ENCODE measurements at regions not wholly inside any gene's neighbourhood (a gene's known extent, or its start where the extent isn't known, plus 50 kb on each side); places are given as distances from the start of the nearest gene placed in this dataset.

DNA sequence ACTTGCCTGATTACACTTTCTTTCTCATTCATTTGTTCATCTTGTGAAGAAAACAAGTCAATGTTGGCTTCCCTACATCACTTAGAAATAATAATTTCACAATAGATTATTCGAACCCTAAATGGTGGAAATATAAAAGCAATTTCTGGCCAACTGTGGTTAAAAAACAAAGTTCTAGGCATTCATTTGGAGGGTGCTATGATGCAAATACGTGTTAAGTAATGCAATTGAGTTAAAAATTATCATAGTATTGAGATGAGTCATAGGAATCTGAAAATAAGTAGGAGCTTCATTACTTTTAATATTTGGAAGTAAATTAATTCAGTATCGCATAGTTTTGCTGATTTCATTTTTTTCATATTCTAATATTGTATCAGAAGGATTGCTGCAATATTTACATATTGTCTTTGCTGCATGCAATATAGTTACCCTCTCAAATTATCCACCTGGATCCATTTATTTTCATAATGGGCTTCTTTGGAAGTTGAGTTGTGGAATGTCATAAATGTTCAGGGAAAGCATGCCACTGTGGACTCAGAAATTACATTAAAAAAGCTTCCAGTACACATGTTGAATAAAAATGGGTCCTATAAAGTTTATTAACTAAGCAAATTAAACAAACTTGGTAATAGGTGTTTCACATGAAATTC is 647.7 kb upstream of the WWC1 start:
- no peak for DNase-seq (ENCODE audit: low spot score in 2 of 2)

DNA sequence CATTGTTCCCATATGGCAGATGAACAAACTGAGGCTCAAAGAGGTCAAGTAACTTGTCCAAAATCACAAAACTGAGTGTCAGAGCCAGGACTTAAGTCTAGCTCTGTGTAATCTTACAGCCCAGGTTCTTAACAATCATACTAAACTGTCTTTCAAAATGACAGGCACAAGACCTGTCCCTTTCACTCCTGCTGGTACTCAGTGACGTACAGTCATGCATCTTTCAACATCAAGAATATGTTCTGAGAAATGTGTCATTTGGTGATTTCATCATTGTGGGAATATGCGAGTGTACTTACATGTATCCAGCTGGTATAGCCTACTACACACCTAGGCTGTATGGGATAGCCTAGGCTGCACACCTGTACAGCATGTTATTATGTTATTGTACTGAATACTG is 646.8 kb upstream of the WWC1 start:
- FAIRE-seq: no peak
- DNase-seq (ENCODE audit: low spot score in 2 of 2): no peak

More for the DNA sequence above, 647.7 kb upstream of the WWC1 start:
- no peak for FAIRE-seq

DNA sequence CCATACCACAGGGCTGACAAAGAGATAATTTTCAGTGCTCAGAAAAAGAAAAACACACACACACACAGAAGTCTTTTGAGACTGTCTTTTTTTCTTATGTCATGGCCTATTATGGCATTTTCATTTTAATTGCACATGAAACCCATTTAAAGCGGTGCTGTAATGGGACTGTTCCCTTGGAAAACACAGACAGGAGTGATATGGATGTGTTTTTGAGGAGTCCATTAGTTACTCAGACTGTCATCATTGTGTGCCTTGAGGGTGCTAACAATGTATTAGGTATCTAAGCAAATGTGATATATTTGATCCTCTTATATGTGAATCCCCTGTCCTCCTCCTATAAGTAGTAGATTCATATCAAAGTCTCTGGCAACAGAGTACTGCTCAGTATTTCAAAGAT is 642.0 kb upstream of the WWC1 start:
- DNase-seq (ENCODE audit: low spot score in 2 of 2): no peak
- FAIRE-seq: no peak

DNA sequence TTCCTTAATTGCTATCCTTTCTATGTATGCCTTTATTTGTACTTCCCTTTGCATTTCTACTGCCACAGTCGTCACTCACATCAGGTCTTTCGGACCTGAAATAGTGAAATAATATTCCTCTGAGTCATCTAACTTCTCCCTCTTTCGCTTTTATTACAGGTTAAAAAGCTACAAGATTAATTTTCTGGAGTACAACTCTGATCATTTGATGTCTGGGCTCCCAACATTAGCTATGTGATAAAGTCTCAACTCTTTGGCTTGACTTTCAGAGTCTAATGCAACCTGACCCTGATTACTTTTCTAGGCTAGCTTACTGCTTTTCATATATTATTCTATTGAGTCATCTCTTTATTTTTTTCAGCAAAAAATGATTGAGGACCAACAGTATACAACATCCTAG is 638.8 kb upstream of the WWC1 start:
- FAIRE-seq: no peak
- DNase-seq (ENCODE audit: low spot score in 2 of 2): no peak

DNA sequence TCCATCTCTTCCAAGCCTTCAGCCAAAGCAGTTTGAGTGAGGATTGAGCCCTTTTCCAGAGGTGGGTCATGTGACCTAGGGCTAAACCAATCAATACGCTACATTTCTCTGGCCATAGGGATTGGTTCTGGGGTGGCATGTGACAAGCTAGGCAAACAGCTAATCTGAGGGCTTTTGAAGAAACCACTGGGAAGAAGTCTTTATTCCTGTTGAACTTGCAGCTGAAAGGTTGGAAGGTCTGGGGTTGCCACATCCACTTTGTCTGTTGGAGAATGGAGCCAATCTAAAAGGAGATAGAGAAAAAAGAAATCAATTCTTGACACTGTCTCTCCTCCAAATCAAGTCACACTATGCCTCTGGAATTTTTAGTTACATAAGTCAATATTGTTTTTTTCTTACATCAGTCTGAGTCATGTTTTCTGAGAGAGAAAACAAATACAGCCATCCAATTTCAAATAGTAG is 637.8 kb upstream of the WWC1 start:
- FAIRE-seq: no peak
- no peak for DNase-seq (ENCODE audit: low spot score in 2 of 2)

DNA sequence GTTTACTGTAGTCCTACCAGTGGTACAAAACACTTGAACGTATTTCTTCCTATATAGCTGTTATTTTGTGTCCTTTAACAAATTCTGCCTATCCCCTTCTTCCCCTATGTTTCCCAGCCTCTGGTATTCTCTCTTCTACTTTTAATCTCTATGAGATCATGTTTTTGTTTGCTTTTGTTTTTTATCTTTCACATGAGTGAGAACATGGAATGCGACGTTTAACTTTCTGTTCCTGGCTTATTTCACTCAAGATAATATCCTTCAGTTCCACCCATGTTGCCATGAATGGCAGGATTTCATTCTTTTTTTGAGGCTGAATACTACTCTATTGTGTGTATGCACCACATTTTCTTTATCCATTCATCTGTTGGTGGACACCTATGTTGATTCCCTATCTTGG is 634.4 kb upstream of the WWC1 start:
- DNase-seq (ENCODE audit: low spot score in 2 of 2) (no peak), FAIRE-seq (no peak)

DNA sequence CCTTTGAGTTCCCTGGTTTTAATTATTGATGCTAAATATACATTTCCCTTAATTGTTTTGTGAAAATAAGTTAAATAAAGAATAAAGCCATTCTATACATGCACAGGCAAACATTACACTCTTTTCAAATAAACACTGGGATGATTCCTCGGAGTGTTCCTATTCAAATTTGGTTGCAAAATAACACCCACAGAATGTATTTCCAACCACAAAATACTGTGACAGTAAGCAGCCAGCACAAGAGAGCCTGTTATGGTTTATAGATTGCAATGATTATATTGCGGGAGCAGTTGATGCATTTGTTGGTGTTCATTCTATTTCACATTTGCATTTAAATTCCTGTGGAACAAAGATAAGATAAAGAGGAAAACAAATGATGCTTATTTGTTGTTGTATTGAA is 632.6 kb upstream of the WWC1 start:
- FAIRE-seq (no peak), DNase-seq (ENCODE audit: low spot score in 2 of 2) (no peak)

DNA sequence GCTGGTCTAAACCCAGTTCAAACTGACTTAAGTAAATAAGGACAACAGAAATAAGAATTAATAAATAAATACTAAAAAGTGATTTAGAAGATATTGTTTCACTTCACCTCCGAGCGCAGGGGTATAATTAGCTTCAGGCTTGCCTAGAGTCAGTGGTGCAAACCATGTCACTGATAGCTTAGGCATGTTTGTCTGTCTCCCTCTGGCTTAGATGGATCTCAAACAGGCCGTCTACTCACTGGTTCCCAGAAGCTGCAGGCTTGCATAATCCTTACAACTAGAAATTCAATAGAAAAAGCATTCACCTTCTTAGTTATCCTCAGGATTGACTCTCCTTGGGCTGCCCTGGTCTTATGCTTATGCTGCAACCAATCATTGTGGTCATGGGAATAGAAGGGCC is 629.8 kb upstream of the WWC1 start:
- no peak for FAIRE-seq

DNA sequence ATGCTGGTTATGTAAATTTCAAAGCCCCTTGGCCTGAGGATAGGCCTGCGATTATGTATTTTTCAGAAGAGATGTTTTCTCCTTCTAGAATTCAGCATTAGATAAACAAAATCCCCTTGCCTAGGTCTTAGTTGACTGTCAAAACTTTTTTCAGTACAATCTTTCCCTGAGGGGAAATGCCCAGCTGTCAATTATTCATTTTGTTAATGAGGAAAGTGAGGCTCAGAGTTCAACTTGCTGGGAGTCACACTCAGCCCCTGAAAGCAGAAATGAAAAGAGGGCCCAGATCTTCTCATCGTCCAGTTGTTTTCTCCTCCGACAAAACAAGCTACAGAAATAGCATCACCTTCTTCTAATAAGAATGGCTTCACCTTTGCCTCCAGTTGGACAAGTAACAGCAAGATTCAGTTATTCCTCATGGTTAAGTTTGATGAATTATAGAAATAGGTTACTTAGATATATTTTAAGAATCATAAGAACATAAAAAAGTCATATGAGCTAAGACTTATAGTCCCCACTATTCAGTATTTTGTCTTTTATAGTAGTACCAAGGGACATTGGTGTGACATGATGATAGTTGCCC is 627.1 kb upstream of the WWC1 start:
- FAIRE-seq: no peak

More for the DNA sequence above, 629.8 kb upstream of the WWC1 start:
- no peak for DNase-seq (ENCODE audit: low spot score in 2 of 2)

DNA sequence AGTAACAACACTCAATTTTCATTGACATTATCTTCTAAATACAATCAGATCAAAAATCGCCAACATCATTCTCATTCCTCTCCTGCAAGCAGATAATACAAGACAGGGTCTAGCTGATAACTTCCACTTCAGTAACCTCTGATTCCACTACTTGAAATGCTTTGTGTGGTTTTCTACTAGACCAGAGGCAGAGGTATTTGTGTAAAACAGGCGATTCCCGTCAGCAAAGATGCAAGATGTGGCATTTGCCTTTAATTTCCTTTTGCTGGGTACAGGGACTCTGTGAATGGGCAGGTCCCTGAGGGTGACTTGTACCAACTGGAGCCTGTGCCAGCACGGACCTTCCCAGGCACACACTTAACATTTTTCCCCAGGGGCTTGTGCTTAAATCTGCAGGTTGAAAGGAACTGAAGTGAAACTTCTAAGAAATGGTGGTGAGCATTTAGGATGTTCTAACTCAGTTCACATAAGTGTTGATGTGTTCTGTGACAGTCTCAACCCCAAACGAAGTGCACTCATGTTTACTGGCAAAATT is 625.5 kb upstream of the WWC1 start:
- no peak for FAIRE-seq
- DNase-seq (ENCODE audit: low spot score in 2 of 2): no peak

More for the DNA sequence above, 627.1 kb upstream of the WWC1 start:
- no peak for DNase-seq (ENCODE audit: low spot score in 2 of 2)

DNA sequence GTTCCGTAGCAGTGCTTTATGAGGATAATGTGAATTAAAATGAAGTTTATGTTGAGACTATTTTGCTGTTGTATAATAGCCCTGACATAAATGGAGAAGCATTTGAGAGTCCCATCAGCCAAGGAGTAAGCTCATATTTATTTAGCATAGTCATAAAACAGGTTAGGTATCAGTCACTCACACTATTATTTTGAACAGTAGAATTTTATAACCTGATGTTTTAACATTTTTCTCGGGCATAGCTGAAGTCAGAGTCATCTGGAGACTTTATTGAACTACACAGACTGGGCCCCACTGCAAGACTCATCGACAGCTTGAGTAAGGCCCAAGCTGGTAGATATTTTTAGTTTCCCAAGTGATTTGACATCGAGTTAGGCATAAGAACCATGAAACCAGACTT is 620.3 kb upstream of the WWC1 start:
- DNase-seq (ENCODE audit: low spot score in 2 of 2) (no peak), FAIRE-seq (no peak)

DNA sequence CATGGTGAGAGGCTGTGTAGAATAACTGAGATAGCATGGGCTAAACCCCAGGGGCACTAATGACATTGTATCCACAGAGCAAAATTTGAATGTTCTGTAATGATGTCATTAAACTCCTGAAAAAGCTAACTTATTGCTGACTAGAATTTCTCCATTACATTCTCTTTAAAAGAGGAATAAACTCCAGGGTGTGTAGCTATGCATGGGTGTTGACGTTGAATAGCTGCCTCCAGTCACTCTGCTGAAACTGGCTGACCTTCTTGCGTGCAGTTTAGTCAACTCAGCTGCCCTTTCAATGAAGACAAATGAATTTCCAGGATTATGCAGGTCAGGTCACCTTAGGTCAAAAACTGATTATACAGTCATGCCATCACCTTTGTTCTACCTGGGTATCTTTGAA is 617.5 kb upstream of the WWC1 start:
- DNase-seq (ENCODE audit: low spot score in 2 of 2): no peak
- FAIRE-seq: no peak

DNA sequence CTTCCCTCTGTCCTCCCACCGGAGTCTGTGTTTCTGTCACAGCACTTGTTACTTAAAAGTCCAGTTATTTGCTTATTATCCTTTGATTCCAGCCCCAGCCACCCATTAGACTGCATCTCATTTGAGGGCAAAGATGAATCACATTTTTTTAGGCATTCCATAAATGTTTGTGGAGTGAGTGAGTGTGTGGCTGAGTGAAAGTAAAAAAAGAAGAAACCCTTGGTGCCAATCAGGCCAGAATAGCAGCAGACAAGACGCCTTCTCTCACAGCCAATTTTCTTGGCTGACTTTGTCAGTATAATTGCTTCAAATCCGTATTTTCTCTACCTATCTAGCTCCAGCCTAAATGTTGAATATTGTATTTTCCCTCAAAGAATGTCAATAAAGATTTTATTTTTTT is 613.0 kb upstream of the WWC1 start:
- no peak for FAIRE-seq

DNA sequence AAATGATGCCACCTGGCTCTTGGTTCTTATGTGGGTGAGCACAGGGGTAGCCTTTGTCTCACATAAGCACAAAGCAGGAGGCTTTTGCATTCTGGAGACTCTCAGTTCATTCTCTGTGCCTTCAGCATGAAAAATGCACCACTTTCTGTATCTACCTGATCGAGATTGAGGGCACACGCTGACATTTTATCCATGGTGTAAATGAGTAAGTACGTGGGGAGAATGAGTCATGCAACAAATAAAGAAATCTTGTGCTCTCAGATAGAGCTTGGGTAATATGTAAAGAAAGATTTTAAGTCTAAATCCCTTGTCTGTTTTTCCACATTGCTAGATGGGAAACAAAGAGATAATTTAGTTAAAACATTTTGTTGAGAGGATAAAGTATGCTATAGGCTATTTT is 607.2 kb upstream of the WWC1 start:
- DNase-seq (ENCODE audit: low spot score in 2 of 2) (no peak), FAIRE-seq (no peak)

More for the DNA sequence above, 613.0 kb upstream of the WWC1 start:
- DNase-seq (ENCODE audit: low spot score in 2 of 2): no peak

DNA sequence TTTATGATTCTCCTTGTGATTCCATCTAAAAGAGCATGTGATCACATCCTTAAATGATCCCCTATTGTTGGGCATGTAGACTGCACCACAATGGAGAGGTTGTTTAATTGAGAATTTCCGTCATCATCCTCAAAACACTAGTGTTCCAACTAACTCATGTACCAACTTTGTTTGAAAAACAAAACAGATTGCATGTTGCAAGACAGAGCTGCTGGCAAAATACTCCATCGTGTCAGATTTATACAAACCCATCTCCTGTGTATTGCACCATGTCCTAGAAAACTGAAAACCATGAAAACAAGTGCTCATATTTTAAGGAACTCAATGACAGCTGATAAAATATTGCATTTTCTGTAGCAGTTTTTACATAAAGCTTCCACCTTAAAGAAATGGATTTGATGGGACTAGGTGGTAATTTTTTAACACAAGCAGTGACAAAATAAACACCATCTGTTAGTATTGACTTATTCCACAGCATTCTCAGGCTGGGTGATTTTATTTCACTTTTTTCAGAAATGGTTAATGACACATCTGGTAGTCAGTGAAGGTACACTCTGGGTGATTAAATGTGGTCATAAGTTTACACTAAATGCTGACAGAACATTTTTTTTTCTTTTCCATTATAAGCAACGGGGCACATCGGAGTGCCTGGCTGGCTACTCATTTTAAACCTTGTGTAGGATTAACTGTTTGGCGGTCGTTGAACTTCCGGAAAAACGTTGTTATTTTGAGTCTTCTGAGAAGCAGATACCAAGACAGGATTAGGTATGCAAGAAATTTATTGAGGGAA is 602.9 kb upstream of the WWC1 start:
- DNase-seq (ENCODE audit: low spot score in 2 of 2): no peak

DNA sequence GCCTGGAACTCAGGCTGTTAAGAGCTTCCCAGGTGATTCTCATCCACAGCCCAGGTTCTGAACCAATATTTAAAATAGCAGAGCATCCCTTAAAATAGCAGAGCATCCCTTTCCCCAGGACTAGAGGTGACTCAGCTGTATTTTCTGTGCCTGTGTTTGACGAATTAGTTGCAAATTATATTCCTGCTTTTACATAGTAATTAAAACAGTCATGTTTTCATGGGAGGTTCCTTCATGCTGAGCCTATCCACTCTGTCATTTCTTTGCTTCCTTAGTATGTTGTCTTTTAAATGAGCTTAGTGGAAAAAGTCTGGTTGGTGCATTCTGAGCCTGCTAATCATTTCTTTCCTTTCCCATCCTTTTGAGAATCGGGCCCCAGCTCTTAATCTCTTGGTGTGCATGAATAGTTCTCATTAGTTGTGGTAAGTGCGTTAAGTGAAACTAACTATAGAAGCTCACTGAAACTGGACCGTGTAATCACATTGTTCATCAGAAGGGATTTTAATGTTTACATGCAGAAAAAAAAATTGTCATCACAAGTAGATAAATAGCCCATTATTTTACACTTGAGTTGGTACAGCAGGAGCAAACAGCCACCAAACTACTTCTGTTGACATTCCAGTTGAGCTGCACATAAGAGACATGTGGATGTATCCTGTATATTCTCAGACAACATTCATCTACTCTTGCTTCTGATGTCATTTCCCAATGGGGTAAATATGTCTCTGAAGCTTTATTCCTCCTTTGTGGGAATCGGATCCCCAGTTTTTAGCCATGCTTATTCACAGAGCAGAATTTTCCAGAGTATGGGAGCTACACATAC is 596.9 kb upstream of the WWC1 start:
- FAIRE-seq (no peak), DNase-seq (ENCODE audit: low spot score in 2 of 2) (no peak)

More for the DNA sequence above, 602.9 kb upstream of the WWC1 start:
- FAIRE-seq: no peak

DNA sequence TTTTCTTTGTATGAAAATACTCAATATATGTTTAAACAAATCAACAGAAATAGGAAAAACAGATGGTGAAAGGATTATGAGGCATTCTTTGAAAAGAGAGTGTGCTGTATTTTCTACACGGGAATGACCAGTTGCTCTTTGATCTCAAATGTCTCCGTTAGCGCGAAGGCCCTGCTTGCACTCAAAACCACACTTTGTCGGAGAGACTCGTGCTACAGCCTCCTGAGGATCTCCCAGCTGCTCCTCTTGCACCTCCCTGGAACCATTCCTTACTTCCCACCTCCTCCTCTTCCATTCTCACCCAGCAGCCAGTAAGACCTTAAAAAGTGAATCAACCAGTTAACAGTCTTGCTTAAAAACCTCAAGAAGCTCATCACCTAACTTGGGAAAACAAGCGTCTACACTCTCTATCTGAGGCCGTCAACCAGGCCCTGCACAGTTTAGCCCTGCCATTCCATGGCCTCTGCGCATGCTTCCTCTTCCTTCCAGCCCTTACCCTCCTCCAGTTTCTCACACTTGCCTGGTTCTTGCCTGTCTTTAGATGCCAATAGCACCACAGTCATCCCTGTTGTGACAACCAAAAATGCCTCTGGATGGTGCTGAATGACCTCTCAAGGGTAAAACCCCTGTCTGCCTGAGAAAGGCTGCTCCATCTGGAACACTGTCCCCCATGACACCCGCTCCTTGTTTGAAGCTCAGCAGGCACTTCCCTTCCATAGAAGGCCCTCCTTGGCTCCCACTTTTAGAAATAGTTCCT is 594.7 kb upstream of the WWC1 start:
- DNase-seq (ENCODE audit: low spot score in 2 of 2): no peak
- no peak for FAIRE-seq

DNA sequence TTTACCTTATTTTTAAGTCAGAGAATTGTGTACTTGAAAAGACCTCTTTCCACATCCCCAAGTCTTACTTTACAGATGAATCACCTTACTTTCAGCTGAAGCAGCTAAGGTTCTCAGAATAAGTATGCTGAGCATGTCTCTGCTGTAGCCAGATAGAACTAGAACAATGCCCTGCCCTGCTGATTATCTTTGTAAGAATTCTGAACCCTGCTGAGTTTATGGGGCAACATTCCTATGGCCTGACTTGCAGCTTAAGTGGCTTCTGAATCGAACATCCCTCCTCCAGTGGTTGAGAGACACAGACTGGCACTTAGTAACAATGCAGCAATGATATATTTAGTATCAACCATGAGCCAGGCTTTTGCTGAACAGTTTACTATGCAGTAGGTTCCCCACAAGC is 592.0 kb upstream of the WWC1 start:
- no peak for FAIRE-seq
- no peak for DNase-seq (ENCODE audit: low spot score in 2 of 2)

DNA sequence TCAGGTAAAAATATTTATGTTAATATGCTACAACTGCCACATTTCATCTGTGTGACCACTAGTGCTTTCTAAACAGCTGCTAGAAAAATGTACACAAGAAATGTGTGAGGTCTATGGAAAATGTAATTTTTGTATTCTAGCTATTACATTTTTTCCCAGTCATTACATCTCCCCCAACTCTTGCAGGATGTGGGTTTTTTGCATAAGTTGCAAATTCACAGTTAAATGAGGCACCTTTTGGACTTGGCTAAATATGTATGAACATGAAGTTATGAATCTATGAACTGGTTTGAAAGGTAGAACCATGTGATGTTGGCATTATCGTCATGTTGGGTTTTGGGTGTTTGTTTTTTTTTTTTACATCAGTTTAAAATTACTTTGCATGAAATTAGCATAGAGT is 590.4 kb upstream of the WWC1 start:
- FAIRE-seq (no peak), DNase-seq (ENCODE audit: low spot score in 2 of 2) (no peak)

DNA sequence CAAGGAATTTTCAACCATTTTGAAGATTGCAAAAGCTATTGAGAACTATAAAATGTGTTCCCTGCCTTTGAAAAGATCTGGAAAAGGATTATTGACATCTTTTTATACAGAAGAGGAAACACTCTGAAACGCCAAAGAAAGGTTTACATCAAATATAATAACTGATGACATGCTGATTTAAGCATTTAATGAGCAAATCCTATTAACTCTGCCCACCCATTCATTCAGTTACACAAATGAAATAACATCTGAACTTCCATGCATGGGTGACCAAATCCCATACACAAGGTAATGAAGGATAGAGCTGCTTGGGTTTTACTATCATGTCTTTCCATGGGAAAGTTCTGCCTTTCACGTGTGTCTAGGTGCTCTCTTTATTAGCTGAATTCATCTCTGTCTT is 589.4 kb upstream of the WWC1 start:
- DNase-seq (ENCODE audit: low spot score in 2 of 2) (no peak), FAIRE-seq (no peak)

Data from frontal cortex (tissue), 3 donors.